ENCODE measurements at regions not wholly inside any gene's neighbourhood (a gene's known extent, or its start where the extent isn't known, plus 50 kb on each side); places are given as distances from the start of the nearest gene placed in this dataset.

GRCh38 chr3:17800232-17800631 is 57.8 kb upstream of the TBC1D5 start:
- TF ChIP-seq EZH2phosphoT487 (IDR thresholded peaks at IDR 0.05; ENCODE audit: borderline replicate concordance, low read length): no peak
- Histone ChIP-seq H3K9me2 (replicated peaks; ENCODE audit: control insufficient read depth, low read length) (no peaks in the 10 kb centered on the region), H3K27ac (ENCODE audit: low read depth, low read length) (no peak overlapping the region), H4K20me1 (ENCODE audit: control insufficient read depth, insufficient read depth, low read depth, low read length) (no peaks in the 10 kb centered on the region), H3K4me2 (ENCODE audit: low read length) (no peak overlapping the region), H3K4me3 (ENCODE audit: low read length) (no peak overlapping the region), H3K9me3 (ENCODE audit: control insufficient read depth, insufficient read depth, low read length) (no peaks in the 10 kb centered on the region), H3K79me2 (ENCODE audit: control insufficient read depth, low read length) (no peaks in the 10 kb centered on the region), H3K27me3 (ENCODE audit: control insufficient read depth, low read length) (no peaks in the 10 kb centered on the region), H3F3A (ENCODE audit: control insufficient read depth, insufficient read depth) (no peaks in the 10 kb centered on the region), H3K36me3 (ENCODE audit: control insufficient read depth, low read length) (no peaks in the 10 kb centered on the region), H3K4me1 (ENCODE audit: control insufficient read depth, low read length) (peaks cover 5% of the 10 kb centered on the region)

GRCh38 chr3:17799312-17799711 is 56.9 kb upstream of the TBC1D5 start:
- TF ChIP-seq, protein P1, sequence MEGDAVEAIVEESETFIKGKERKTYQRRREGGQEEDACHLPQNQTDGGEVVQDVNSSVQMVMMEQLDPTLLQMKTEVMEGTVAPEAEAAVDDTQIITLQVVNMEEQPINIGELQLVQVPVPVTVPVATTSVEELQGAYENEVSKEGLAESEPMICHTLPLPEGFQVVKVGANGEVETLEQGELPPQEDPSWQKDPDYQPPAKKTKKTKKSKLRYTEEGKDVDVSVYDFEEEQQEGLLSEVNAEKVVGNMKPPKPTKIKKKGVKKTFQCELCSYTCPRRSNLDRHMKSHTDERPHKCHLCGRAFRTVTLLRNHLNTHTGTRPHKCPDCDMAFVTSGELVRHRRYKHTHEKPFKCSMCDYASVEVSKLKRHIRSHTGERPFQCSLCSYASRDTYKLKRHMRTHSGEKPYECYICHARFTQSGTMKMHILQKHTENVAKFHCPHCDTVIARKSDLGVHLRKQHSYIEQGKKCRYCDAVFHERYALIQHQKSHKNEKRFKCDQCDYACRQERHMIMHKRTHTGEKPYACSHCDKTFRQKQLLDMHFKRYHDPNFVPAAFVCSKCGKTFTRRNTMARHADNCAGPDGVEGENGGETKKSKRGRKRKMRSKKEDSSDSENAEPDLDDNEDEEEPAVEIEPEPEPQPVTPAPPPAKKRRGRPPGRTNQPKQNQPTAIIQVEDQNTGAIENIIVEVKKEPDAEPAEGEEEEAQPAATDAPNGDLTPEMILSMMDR (IDR thresholded peaks at IDR 0.05; ENCODE audit: low read depth, low read length, poor library complexity, severe bottlenecking): no peak
- no peak for TF ChIP-seq EZH2phosphoT487 (IDR thresholded peaks at IDR 0.05; ENCODE audit: borderline replicate concordance, low read length)
- Histone ChIP-seq H3F3A (ENCODE audit: control insufficient read depth, insufficient read depth) (no peaks in the 10 kb centered on the region), H3K36me3 (ENCODE audit: control insufficient read depth, low read length) (no peaks in the 10 kb centered on the region), H3K4me3 (ENCODE audit: low read length) (no peak overlapping the region), H4K20me1 (ENCODE audit: control insufficient read depth, insufficient read depth, low read depth, low read length) (no peaks in the 10 kb centered on the region), H3K79me2 (ENCODE audit: control insufficient read depth, low read length) (no peaks in the 10 kb centered on the region), H3K27ac (ENCODE audit: low read depth, low read length) (no peak overlapping the region), H3K4me1 (ENCODE audit: control insufficient read depth, low read length) (peaks cover 5% of the 10 kb centered on the region), H3K9me3 (ENCODE audit: control insufficient read depth, insufficient read depth, low read length) (no peaks in the 10 kb centered on the region), H3K4me2 (ENCODE audit: low read length) (no peak overlapping the region), H3K27me3 (ENCODE audit: control insufficient read depth, low read length) (no peaks in the 10 kb centered on the region), H3K9me2 (replicated peaks; ENCODE audit: control insufficient read depth, low read length) (no peaks in the 10 kb centered on the region)

- H3K4me2 ChIP-seq (ENCODE audit: low read length): no peak overlapping the region
- TF ChIP-seq, protein P1 (IDR thresholded peaks at IDR 0.05; ENCODE audit: low read depth, low read length, poor library complexity, severe bottlenecking): no peak
- no peak for TF ChIP-seq EZH2phosphoT487 (IDR thresholded peaks at IDR 0.05; ENCODE audit: borderline replicate concordance, low read length)
- no peaks in the 10 kb centered on the region for H3K79me2 ChIP-seq (ENCODE audit: control insufficient read depth, low read length)
- H3K36me3 ChIP-seq (ENCODE audit: control insufficient read depth, low read length): no peaks in the 10 kb centered on the region
- no peaks in the 10 kb centered on the region for H3K27me3 ChIP-seq (ENCODE audit: control insufficient read depth, low read length)
- no peaks in the 10 kb centered on the region for H4K20me1 ChIP-seq (ENCODE audit: control insufficient read depth, insufficient read depth, low read depth, low read length)
- no peaks in the 10 kb centered on the region for H3K9me2 ChIP-seq (replicated peaks; ENCODE audit: control insufficient read depth, low read length)
- H3K27ac ChIP-seq (ENCODE audit: low read depth, low read length): no peak overlapping the region
- peaks cover 1% of the 10 kb centered on the region for H3K4me1 ChIP-seq (ENCODE audit: control insufficient read depth, low read length)
- H3K4me3 ChIP-seq (ENCODE audit: low read length): no peak overlapping the region
- no peaks in the 10 kb centered on the region for H3F3A ChIP-seq (ENCODE audit: control insufficient read depth, insufficient read depth)
- H3K9me3 ChIP-seq (ENCODE audit: control insufficient read depth, insufficient read depth, low read length): no peaks in the 10 kb centered on the region
Measured at GRCh38 chr3:17798000-17798399, 55.6 kb upstream of the TBC1D5 start.

GRCh38 chr3:17795711-17796110 is 53.3 kb upstream of the TBC1D5 start:
- Histone ChIP-seq H3K9me2 (replicated peaks; ENCODE audit: control insufficient read depth, low read length) (no peaks in the 10 kb centered on the region), H3K36me3 (ENCODE audit: control insufficient read depth, low read length) (no peaks in the 10 kb centered on the region), H3F3A (ENCODE audit: control insufficient read depth, insufficient read depth) (no peaks in the 10 kb centered on the region), H3K4me2 (ENCODE audit: low read length) (no peak overlapping the region), H3K27ac (ENCODE audit: low read depth, low read length) (no peak overlapping the region), H3K4me3 (ENCODE audit: low read length) (no peak overlapping the region), H3K9me3 (ENCODE audit: control insufficient read depth, insufficient read depth, low read length) (no peaks in the 10 kb centered on the region), H3K79me2 (ENCODE audit: control insufficient read depth, low read length) (no peaks in the 10 kb centered on the region), H3K27me3 (ENCODE audit: control insufficient read depth, low read length) (no peaks in the 10 kb centered on the region), H4K20me1 (ENCODE audit: control insufficient read depth, insufficient read depth, low read depth, low read length) (no peaks in the 10 kb centered on the region), H3K4me1 (ENCODE audit: control insufficient read depth, low read length) (no peaks in the 10 kb centered on the region)
- TF ChIP-seq, protein P1 (IDR thresholded peaks at IDR 0.05; ENCODE audit: low read depth, low read length, poor library complexity, severe bottlenecking): no peak
- no peak for TF ChIP-seq EZH2phosphoT487 (IDR thresholded peaks at IDR 0.05; ENCODE audit: borderline replicate concordance, low read length)
